CD4-positive, alpha-beta memory T cell (primary cell): ENCODE measurements at regions not wholly inside any gene's neighbourhood (a gene's known extent, or its start where the extent isn't known, plus 50 kb on each side); places are given as distances from the start of the nearest gene placed in this dataset.
"Not testable (repeated sequence)": the region's sequence is repeated elsewhere in the genome, so short reads cannot be mapped to it uniquely, and the experiment has no call there.

Experiments used
- CTCF ChIA-PET: fragments of 350-600 bp; sonication (Branson Sonifier 250); formaldehyde crosslinking; loops from one replicate; lab custom pipeline; 2021; ENCODE audit warnings: inconsistent platforms; ENCODE audit not compliant: partially characterized antibody; lab: Charles Lee
- POLR2A ChIA-PET: fragments of 350-600 bp; sonication (Branson Sonifier 250); formaldehyde crosslinking; loops from one replicate; lab custom pipeline; 2021; ENCODE audit not compliant: partially characterized antibody; lab: Charles Lee
- DNase-seq, 5 donors: peaks; one replicate each; pipeline versions ENCODE4 v3.0.0 to v3.0.0-alpha.2; 2020 to 2022; ENCODE audit warnings: mixed read lengths in 1 of 5
- H3K27ac ChIP-seq: one replicate; pipeline ENCODE4 v1.7.0; 2013; ENCODE audit warnings: low read depth, low read length
- H3K27me3 ChIP-seq: 2 replicates; pipeline ENCODE4 v1.7.0; 2013; ENCODE audit warnings: mild to moderate bottlenecking, low read length, moderate library complexity; ENCODE audit not compliant: insufficient read depth
- H3K36me3 ChIP-seq: 2 replicates; pipeline ENCODE4 v1.7.0; 2013; ENCODE audit warnings: mild to moderate bottlenecking, low read length, moderate library complexity; ENCODE audit not compliant: insufficient read depth
- H3K4me1 ChIP-seq: 2 replicates; pipeline ENCODE4 v1.7.0; 2013; ENCODE audit warnings: mild to moderate bottlenecking, low read length, moderate library complexity; ENCODE audit not compliant: insufficient read depth
- H3K4me3 ChIP-seq, 2 donors: one replicate each; pipeline ENCODE4 v1.7.0; 2013; ENCODE audit warnings: low read length in 2 of 2, mild to moderate bottlenecking in 1 of 2
- H3K9me3 ChIP-seq, 2 donors: one replicate each; pipeline ENCODE4 v1.7.0; 2013; ENCODE audit warnings: low read length in 2 of 2, control low read depth in 1 of 2; ENCODE audit not compliant: control insufficient read depth in 1 of 2
- H3K27ac Mint-ChIP-seq, 7 donors: one replicate each; pipeline ENCODE4 v1.8.0; 2020 to 2021; ENCODE audit warnings: mixed read lengths in 7 of 7, mild to moderate bottlenecking in 6 of 7, inconsistent platforms in 3 of 7, moderate library complexity in 3 of 7
- H3K27me3 Mint-ChIP-seq, 2 donors: one replicate each; pipeline ENCODE4 v1.8.0; 2020 to 2021; ENCODE audit warnings: mixed read lengths in 2 of 2
- H3K36me3 Mint-ChIP-seq, 2 donors: one replicate each; pipeline ENCODE4 v1.8.0; 2020 to 2021; ENCODE audit warnings: mixed read lengths in 2 of 2, inconsistent platforms in 1 of 2, mild to moderate bottlenecking in 1 of 2
- H3K4me1 Mint-ChIP-seq, 4 donors: one replicate each; pipeline ENCODE4 v1.8.0; 2020 to 2021; ENCODE audit warnings: mixed read lengths in 4 of 4, mild to moderate bottlenecking in 1 of 4
- H3K4me3 Mint-ChIP-seq, 8 donors: one replicate each; pipeline ENCODE4 v1.8.0; 2020 to 2021; ENCODE audit warnings: mixed read lengths in 8 of 8, mild to moderate bottlenecking in 7 of 8, moderate library complexity in 6 of 8, inconsistent platforms in 3 of 8
- H3K9me3 Mint-ChIP-seq, 8 donors: one replicate each; pipeline ENCODE4 v1.8.0; 2020 to 2021; ENCODE audit warnings: mixed read lengths in 8 of 8, mild to moderate bottlenecking in 5 of 8, inconsistent platforms in 3 of 8, moderate library complexity in 1 of 8
- intact Hi-C: fragments of 100-400 bp; cut with micrococcal nuclease; formaldehyde crosslinking; loops from one replicate; pipeline ENCODE4 v1.15.1; 2023

- no peaks in the 10 kb centered on the region for H3K4me1 Mint-ChIP-seq
- ChIA-PET CTCF (no interaction called here), POLR2A (no interaction called here)
- H3K27me3 Mint-ChIP-seq = peaks cover 2% of the 10 kb centered on the region in 2 donors
- H3K4me3 Mint-ChIP-seq = no peak overlapping the region
- no peak overlapping the region for H3K27ac Mint-ChIP-seq
- peaks cover 0 to 5% (median 0%) of the 10 kb centered on the region in 8 donors for H3K9me3 Mint-ChIP-seq
- no peaks in the 10 kb centered on the region for H3K9me3 ChIP-seq
- intact Hi-C loops = no loop called here
- DNase-seq = no peak
- no peaks in the 10 kb centered on the region for H3K27me3 ChIP-seq
- no peaks in the 10 kb centered on the region for H3K36me3 Mint-ChIP-seq
- H3K36me3 ChIP-seq = no peaks in the 10 kb centered on the region
- H3K4me1 ChIP-seq = no peaks in the 10 kb centered on the region
- no peak overlapping the region for H3K27ac ChIP-seq
- no peak overlapping the region for H3K4me3 ChIP-seq
These were observed 235.5 kb downstream of the TMEM161B start for GRCh38 chr5:88033191-88033590.

- Mint-ChIP-seq H3K27ac (no peak overlapping the region), H3K27me3 (peaks cover 2 to 7% of the 10 kb centered on the region in 2 donors)
- CTCF ChIA-PET = no interaction called here
These were observed 239.6 kb downstream of the TMEM161B start for GRCh38 chr5:88029011-88029410.

GRCh38 chr5:88021141-88021540 lies 247.5 kb downstream of the TMEM161B start:
- Mint-ChIP-seq H3K9me3 (no peaks in the 10 kb centered on the region), H3K36me3 (no peaks in the 10 kb centered on the region), H3K4me3 (no peak overlapping the region), H3K27me3 (peaks cover 2 to 3% of the 10 kb centered on the region in 2 donors), H3K27ac (no peak overlapping the region), H3K4me1 (no peaks in the 10 kb centered on the region)
- POLR2A ChIA-PET = no interaction called here
- DNase-seq = no peak
- no peaks in the 10 kb centered on the region for H3K4me1 ChIP-seq
- no peaks in the 10 kb centered on the region for H3K36me3 ChIP-seq
- intact Hi-C loops = no loop called here
- CTCF ChIA-PET = no interaction called here
- H3K27me3 ChIP-seq = no peaks in the 10 kb centered on the region
- no peak overlapping the region for H3K4me3 ChIP-seq
- H3K27ac ChIP-seq = no peak overlapping the region
- H3K9me3 ChIP-seq = no peaks in the 10 kb centered on the region

More at GRCh38 chr5:88029011-88029410, 239.6 kb downstream of the TMEM161B start:
- Mint-ChIP-seq H3K36me3 (no peaks in the 10 kb centered on the region), H3K4me1 (no peaks in the 10 kb centered on the region), H3K9me3 (peaks cover 0 to 5% (median 0%) of the 10 kb centered on the region in 8 donors), H3K4me3 (no peak overlapping the region)
- no peak overlapping the region for H3K4me3 ChIP-seq
- POLR2A ChIA-PET = no interaction called here
- H3K9me3 ChIP-seq = no peaks in the 10 kb centered on the region
- intact Hi-C loops = no loop called here
- H3K36me3 ChIP-seq = no peaks in the 10 kb centered on the region
- no peaks in the 10 kb centered on the region for H3K27me3 ChIP-seq
- no peaks in the 10 kb centered on the region for H3K4me1 ChIP-seq
- peak in 1 of 5 donors; percentile 14 for DNase-seq
- no peak overlapping the region for H3K27ac ChIP-seq

DNA sequence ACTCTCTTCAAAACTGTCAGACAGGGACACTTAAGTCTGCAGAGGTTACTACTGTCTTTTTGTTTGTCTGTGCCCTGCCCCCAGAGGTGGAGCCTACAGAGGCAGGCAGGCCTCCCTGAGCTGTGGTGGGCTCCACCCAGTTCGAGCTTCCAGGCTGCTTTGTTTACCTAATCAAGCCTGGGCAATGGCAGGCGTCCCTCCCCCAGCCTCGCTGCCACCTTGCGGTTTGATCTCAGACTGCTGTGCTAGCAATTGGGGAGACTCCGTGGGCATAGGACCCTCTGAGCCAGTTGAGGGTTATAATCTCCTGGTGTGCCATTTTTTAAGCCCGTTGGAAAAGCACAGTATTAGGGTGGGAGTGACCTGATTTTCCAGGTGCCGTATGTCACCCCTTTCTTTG lies 253.7 kb downstream of the TMEM161B start:
- CTCF ChIA-PET, H3K27me3 Mint-ChIP-seq: not testable (repeated sequence)

GRCh38 chr5:88000877-88001276 lies 267.8 kb downstream of the TMEM161B start:
- POLR2A ChIA-PET = no interaction called here
- intact Hi-C loops = no loop called here
- no peaks in the 10 kb centered on the region for H3K4me1 ChIP-seq
- Mint-ChIP-seq H3K9me3 (peaks cover 0 to 8% (median 2%) of the 10 kb centered on the region in 8 donors), H3K4me1 (no peaks in the 10 kb centered on the region), H3K27me3 (no peaks in the 10 kb centered on the region), H3K36me3 (no peaks in the 10 kb centered on the region), H3K27ac (no peak overlapping the region), H3K4me3 (no peak overlapping the region)
- CTCF ChIA-PET = no interaction called here
- H3K4me3 ChIP-seq = no peak overlapping the region
- DNase-seq = no peak
- no peak overlapping the region for H3K27ac ChIP-seq
- no peaks in the 10 kb centered on the region for H3K36me3 ChIP-seq
- H3K9me3 ChIP-seq = no peaks in the 10 kb centered on the region
- no peaks in the 10 kb centered on the region for H3K27me3 ChIP-seq

More for the DNA sequence above, 253.7 kb downstream of the TMEM161B start:
- H3K27ac Mint-ChIP-seq, H3K36me3 ChIP-seq, POLR2A ChIA-PET, H3K4me3 ChIP-seq, intact Hi-C loops, H3K36me3 Mint-ChIP-seq, H3K4me3 Mint-ChIP-seq, H3K27ac ChIP-seq, H3K9me3 Mint-ChIP-seq, H3K4me1 ChIP-seq, H3K4me1 Mint-ChIP-seq, DNase-seq, H3K9me3 ChIP-seq, H3K27me3 ChIP-seq: not testable (repeated sequence)

- Mint-ChIP-seq H3K27me3 (no peaks in the 10 kb centered on the region), H3K4me3 (no peak overlapping the region), H3K4me1 (no peaks in the 10 kb centered on the region), H3K27ac (no peak overlapping the region), H3K9me3 (peaks cover 0 to 10% (median 3%) of the 10 kb centered on the region in 8 donors), H3K36me3 (no peaks in the 10 kb centered on the region)
- no peak overlapping the region for H3K27ac ChIP-seq
- POLR2A ChIA-PET = no interaction called here
- intact Hi-C loops = no loop called here
- H3K4me3 ChIP-seq = no peak overlapping the region
- no peak for DNase-seq
- no peaks in the 10 kb centered on the region for H3K36me3 ChIP-seq
- no peaks in the 10 kb centered on the region for H3K9me3 ChIP-seq
- no peaks in the 10 kb centered on the region for H3K4me1 ChIP-seq
- CTCF ChIA-PET = no interaction called here
- no peaks in the 10 kb centered on the region for H3K27me3 ChIP-seq
These were observed 271.0 kb downstream of the TMEM161B start for GRCh38 chr5:87997662-87998061.

- Histone ChIP-seq H3K27me3 (no peaks in the 10 kb centered on the region), H3K27ac (no peak overlapping the region), H3K4me3 (no peak overlapping the region), H3K9me3 (no peaks in the 10 kb centered on the region), H3K4me1 (no peaks in the 10 kb centered on the region), H3K36me3 (no peaks in the 10 kb centered on the region)
- Mint-ChIP-seq H3K27me3 (peaks cover 0 to 5% of the 10 kb centered on the region in 2 donors), H3K27ac (no peak overlapping the region), H3K9me3 (peaks cover 0 to 3% (median 0%) of the 10 kb centered on the region in 8 donors), H3K36me3 (no peaks in the 10 kb centered on the region), H3K4me1 (no peaks in the 10 kb centered on the region), H3K4me3 (no peak overlapping the region)
- DNase-seq = no peak
- ChIA-PET CTCF (no interaction called here), POLR2A (no interaction called here)
- intact Hi-C loops = no loop called here
These were observed 302.4 kb downstream of the TMEM161B start for GRCh38 chr5:87966213-87966612.

DNA sequence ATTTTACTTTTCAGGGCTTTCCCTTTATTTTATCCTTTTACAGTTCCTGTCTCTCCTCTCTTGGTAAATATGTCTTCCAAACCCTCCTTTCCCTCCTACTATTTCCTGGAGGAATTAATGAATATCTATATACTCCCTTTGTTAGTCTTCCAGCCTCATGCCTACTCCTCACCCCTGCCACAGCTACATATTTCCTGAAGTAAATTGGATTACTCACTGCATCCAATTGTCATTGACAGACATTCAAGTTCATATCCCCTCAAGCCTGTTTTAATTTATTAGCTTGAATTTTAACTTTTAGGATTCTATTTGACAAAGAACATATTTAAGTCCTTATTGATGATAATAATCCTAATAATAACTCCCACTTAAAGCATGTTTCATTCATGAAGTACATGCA lies 314.5 kb downstream of the TMEM161B start:
- no peaks in the 10 kb centered on the region for H3K9me3 ChIP-seq
- peaks cover 0 to 4% (median 0%) of the 10 kb centered on the region in 8 donors for H3K9me3 Mint-ChIP-seq
- ChIA-PET CTCF (no interaction called here), POLR2A (no interaction called here)
- no peak overlapping the region for H3K4me3 Mint-ChIP-seq
- H3K27ac ChIP-seq = no peak overlapping the region
- H3K4me1 Mint-ChIP-seq = no peaks in the 10 kb centered on the region
- no peaks in the 10 kb centered on the region for H3K27me3 ChIP-seq
- H3K27me3 Mint-ChIP-seq = peaks cover 0 to 2% of the 10 kb centered on the region in 2 donors
- intact Hi-C loops = no loop called here
- no peaks in the 10 kb centered on the region for H3K36me3 ChIP-seq
- H3K4me3 ChIP-seq = no peak overlapping the region
- H3K4me1 ChIP-seq = no peaks in the 10 kb centered on the region
- no peak overlapping the region for H3K27ac Mint-ChIP-seq
- DNase-seq = no peak
- no peaks in the 10 kb centered on the region for H3K36me3 Mint-ChIP-seq
